Stimulated activated CD4-positive, alpha-beta T cell treated with anti-CD3 and anti-CD28 coated beads, Interleukin-1b, Interleukin-23, amount 100 ng/mL, for 4 hours (primary cell): ENCODE measurements at regions not wholly inside any gene's neighbourhood (a gene's known extent, or its start where the extent isn't known, plus 50 kb on each side); places are given as distances from the start of the nearest gene placed in this dataset.

Source experiments
- DNase-seq, 2 donors: peaks; one replicate each; pipeline ENCODE4 v3.0.0-alpha.2; 2020; ENCODE audit warnings: low read depth in 2 of 2

DNA sequence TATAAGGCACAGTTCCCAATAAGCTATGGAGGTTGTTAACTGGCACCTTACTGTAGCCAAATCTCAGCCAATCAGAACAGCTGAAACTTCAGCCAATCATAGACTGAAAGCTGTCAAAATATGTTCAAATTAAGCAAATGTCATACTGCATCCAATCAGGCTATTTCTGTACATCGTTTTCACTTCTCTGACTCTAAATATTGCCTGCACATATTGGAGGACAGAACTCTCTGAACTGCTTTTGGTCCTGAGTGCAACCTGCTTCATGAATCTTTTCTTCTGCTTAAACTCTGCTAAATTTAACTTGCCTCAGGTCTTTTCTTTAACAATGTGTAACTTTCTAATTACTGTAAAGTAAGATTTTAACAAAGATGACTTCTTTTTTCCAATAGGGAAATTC, 1198.9 kb upstream of the PCDH7 start:
- no peak for DNase-seq

DNA sequence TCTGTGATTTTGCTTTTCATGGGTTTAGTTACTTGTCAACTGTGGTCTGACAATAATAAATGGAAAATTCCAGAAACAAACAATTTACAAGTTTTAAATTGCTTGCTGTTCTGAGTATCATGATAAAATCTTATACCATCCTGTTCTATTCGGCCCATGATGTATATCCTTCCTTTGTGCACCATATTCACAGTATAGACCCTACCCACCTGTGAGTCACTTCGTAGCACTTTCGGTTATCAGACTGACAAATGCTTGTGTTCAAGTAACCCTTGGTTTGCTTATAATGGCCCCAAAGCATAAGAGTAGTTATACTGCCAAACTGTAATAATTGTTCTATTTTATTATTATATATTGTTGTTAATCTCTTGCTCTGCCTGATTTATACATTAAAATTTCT, 1183.4 kb upstream of the PCDH7 start:
- no peak for DNase-seq

DNA sequence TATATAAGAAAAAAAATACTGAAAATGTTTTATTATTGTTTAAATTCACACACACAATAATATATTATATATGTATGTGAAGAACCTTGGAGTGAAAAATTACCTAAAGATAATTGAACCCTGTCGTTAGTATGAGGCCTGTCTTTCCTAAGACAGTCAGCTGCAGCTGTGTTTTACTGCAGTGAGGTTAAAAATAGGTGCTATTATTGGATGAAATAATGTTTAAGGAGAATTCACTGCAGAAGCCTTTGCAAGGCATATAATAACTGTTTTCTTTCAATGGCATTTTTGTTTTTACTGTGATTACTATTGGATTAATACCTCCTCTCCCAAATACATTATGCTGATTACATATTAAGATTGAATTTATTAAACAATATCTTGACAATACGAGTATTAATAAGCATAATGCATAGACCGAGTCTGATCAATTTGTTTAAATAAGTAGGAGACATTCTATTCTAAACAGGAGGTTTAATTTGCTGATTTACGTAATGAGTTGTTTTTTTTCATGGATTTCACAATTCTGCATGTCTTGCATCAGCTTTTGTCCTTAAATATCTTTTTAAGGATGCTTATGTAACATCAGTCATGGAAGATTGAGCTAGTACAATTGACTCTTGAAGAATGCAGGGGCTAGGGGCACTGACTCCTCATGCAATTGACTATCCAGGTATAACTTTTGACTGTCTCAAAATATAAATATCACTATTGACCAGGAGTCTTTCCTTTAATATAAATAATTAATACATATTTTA, 1181.1 kb upstream of the PCDH7 start:
- DNase-seq, result no peak

- no peak for DNase-seq
Measured at GRCh38 chr4:29540439-29541102, 1179.6 kb upstream of the PCDH7 start.

DNA sequence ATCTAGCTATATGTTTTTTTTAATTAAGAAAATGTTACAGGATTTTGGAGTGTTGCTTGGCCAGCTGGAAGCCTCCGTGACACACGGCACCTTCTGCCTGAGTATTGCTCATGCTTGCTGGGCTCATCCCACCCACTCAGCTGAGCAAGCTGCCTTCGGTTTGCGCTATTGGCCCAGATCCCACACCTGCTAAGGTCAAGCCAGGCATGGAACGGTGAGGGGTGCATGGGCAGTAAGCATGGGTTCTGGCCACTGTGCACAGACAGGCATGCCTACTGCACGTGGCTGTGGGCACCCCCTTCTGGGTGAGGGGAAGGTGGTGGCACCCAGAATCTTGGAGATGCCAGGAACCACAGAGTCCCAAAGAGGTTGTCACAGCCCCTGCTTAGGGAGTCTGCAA, 1178.4 kb upstream of the PCDH7 start:
- DNase-seq, result no peak

DNA sequence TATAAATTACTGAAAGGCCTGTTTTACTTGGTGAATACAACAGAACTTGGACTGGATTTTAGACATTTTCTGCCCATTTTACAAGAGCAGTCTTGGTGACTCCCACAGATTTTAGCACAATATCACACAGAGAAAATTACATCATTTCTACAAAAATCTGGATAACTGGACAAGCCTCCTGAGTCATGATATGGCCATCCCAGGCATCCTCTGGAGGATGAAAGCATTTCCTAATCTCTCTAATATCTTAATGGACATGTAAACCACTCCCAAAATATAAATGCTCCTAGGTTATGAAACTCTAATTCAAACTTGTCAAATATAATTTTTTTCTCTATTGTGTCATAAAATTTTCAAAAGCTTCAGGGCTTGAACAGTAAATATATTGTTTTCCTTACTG, 1170.8 kb upstream of the PCDH7 start:
- no peak for DNase-seq

- DNase-seq, result no peak
Measured at GRCh38 chr4:29551821-29552220, 1168.3 kb upstream of the PCDH7 start.

DNA sequence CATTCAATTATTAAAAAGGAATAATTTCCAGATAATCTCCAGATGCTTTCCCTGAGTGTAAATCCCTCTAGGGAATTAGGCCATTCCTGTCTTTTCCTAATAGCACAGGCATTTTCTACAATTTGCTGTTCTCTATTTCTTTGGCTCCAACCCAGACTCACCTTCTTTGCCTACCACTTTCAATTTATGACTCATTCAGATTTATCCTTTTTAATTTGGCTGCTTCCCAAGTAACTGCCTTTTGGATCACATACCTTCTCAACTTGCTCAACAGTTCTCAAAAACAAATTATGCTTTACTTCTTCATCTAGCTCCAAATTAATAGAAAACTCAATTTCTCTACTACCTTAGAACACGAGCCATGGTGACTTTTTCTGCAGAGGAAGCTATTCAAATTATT, 1166.3 kb upstream of the PCDH7 start:
- no peak for DNase-seq

DNA sequence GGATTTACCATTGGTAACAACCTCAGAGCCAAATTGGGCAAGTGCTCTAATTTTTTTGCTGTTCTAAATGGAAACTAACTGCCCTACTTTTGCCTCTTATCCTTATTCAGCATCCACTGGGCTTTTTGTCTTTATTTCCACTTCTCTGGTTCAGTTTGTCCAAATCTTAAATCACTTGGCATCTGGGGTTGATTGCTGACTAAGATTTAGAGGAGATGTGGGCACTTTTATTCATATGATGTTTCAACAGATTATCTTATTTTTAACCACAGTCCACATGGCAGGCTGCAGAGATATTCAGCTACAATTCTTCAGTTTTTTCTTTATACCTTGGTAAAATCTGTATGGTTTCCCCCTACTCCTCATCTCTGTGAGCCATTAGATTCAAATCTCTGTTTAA, 1161.4 kb upstream of the PCDH7 start:
- DNase-seq, result no peak

DNA sequence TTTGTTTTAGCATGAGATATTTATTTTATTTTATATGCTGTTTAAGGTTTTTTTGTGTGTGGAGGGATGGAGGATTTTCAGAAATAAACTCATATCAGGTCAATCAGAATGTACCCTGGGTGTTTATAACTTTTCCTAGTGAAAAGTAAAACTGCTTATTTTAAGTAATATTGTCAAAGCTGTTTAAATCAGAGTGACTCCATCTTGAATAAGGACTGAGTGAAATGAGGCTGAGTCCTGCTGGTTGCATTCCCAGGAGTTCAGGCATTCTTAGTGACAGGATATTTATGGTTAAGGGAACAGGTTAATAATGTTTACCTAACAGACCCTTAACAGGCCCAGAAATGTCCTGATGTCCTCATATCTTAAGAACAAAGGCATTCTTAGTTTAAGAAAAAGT, 1160.9 kb upstream of the PCDH7 start:
- DNase-seq, result no peak

- DNase-seq, result no peak
Measured at GRCh38 chr4:29560452-29560851, 1159.7 kb upstream of the PCDH7 start.

DNA sequence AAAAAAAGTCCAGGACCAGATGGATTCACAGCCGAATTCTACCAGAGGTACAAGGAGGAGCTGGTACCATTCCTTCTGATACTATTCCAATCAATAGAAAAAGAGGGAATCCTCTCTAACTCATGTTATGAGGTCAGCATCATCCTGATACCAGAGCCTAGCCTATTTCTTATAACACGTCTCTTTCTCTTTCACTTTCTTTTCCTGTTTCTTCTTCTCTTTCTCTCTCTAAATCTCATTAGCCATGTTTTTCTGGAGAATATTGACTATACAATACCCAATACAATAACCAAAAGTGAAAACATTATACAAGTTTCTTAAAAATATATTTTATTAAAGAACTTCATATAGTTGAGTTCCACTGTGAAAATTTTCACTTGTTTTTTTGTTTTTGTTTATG, 1154.9 kb upstream of the PCDH7 start:
- DNase-seq, result no peak

GRCh38 chr4:29566371-29566770, 1153.8 kb upstream of the PCDH7 start:
- no peak for DNase-seq

- no peak for DNase-seq
Measured at GRCh38 chr4:29571322-29571721, 1148.8 kb upstream of the PCDH7 start.

- DNase-seq, result no peak
Measured at GRCh38 chr4:29578329-29578728, 1141.8 kb upstream of the PCDH7 start.

DNA sequence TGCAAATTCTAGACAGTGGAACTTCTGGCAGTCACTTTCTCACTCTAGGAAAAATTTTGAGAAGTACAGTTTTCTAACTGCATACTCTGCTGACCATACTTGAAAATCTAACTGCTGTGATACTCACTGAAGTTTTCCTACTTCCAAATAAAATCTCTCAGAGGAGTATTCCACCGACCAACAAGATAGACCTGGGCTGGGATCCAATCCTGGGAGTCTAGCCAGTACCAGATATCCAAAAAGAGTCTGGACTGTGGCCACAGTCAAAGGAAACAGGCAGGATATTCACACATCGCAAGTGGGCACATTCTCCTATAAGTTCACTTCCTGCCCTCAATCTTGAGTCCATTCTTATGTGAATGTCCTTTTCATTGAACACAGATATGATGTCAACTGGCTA, 1138.7 kb upstream of the PCDH7 start:
- no peak for DNase-seq

GRCh38 chr4:29588617-29589016, 1131.6 kb upstream of the PCDH7 start:
- no peak for DNase-seq

GRCh38 chr4:29596228-29596627, 1123.9 kb upstream of the PCDH7 start:
- DNase-seq, result no peak

DNA sequence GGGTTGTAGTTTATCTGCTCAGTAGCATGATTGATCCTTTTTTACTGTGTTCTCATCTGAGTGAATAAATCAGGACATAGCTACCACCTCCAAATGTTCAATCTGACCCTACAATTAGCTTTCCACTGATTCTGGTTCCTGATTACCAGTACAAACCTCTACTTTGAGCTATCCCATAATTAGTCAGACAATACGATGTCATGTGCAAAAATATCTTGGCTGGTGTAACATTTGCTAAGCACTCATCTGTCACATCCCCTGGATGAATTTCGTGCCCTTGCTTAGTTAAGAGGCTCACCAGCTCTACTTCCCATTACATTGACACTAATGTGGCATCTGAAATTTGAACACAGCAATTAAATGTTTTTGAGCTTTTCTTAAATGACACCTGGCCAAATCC, 1101.0 kb upstream of the PCDH7 start:
- no peak for DNase-seq

- no peak for DNase-seq
Measured at GRCh38 chr4:29632199-29632598, 1088.0 kb upstream of the PCDH7 start.

DNA sequence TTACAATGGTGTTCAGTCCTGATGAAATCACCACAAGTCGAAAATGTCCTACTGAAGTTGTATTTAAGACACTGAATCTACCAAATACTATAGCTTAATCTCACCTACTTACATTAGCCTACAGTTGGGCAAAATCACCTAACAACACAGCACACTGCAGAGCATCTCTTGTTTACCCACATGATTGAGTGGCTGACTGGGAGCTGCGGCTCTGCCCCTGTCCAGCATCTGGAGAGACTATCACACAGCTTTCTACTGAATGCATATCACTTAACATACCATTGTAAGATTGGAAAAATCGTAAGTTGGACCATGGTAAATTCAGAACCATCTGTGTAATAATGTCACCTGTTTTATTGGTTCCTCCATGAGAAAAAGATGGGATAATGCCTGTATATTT, 1083.2 kb upstream of the PCDH7 start:
- no peak for DNase-seq

- DNase-seq, result no peak
Measured at GRCh38 chr4:29653221-29653620, 1066.9 kb upstream of the PCDH7 start.

GRCh38 chr4:29680644-29681043, 1039.5 kb upstream of the PCDH7 start:
- DNase-seq, result no peak

- DNase-seq, result no peak
Measured at GRCh38 chr4:29704059-29704458, 1016.1 kb upstream of the PCDH7 start.
